ENCODE measurements at regions not wholly inside any gene's neighbourhood (a gene's known extent, or its start where the extent isn't known, plus 50 kb on each side); places are given as distances from the start of the nearest gene placed in this dataset.

DNA sequence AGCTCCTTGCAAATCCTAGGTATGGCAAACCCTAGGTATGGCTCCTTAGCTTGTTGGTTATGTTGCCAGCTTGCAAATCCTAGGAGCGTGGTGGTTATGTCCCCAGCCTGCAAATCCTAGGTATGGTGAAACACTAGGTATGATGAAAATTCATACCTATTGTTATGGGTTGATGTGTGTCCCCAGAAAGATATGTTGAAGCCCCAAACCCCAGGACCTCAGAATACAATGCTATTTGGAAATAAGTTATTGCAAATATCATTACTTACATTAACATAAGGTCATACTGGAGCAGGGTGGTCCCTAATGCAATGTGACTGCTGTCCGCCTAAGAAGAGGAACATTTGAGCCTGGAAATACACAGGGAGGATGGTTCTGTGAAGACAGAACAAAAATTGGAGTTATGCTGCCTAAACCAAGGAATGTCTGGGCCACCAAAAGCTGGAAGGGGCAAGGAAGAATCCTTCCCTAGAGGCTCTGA is 220.8 kb downstream of the MYCN start:
- DNase-seq (ENCODE audit: low read depth, low spot score), result no peak

DNA sequence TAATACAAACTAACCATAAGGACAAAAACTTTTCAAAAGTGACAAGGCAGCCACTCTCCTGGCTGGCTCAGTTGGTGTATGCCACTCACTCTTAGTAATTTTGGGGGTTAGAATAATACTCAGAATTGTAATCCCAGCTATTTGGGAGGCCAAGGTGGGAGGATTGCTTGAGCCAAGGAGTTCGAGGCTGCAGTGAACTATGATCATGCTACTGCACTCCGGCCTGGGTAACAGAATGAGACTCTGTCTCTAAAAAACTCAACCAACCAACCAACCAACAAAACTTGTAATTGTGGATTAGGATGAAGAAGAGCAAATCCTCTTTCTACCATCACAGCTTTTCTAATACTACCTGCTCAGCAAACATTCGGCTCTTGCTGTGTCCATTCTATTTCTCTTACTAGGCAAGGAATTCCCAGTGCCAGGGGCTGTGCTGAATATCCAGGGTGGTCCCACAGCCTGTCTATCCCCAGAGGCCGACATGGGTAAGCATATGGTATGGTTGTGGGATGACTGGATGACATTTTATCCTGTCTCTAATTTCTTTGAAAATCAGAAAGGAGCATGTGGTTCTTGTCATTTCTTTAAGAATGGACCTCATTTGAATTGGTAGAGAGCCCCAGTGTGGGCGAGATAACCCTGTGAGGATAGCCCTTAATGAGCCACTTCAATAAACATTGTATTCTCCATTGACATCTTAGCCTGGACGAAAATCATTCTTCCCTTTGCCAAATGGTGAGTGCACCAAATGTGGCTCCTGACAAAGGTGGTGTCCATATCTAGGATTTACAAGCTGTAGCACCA is 220.1 kb downstream of the MYCN start:
- DNase-seq (ENCODE audit: low read depth, low spot score), result no peak

DNA sequence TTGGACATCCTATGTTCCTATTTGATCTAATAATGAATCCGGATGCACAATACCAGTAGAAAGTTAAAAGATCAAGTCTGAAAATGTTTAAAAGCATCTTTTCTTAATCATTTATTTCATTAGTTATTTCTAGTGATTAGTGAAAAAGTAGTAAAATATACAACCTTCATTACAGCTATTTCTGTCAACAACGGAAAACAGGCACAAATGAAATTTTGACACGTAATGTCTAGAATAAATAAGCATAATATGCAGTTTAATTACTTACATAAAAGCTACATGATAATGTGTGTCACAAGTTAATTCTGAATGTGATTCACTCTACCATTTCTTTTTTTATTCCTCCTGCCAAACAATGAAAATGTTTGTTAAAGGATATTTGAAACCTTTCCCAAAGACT is 216.1 kb downstream of the MYCN start:
- no peak for DNase-seq (ENCODE audit: low read depth, low spot score)

DNA sequence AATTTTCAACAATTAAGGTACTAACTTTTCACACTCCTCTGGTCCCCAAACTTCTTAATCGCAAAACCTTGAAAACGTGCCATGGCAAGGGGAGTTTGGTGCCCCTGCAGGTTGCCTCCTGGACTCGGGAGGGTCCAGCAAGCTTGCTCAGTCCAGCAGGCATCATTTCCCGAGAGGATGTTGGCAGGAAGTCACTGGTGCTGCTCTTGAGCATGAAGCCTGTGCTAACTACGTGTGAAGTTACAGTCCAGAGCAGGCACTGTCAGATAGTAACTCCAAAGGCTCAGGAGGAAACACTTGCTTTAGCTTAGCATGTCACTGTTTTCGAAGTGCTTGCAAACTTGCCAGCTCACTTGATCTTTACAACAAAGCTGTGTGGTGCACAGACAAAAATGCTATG is 215.4 kb downstream of the MYCN start:
- no peak for DNase-seq (ENCODE audit: low read depth, low spot score)

DNA sequence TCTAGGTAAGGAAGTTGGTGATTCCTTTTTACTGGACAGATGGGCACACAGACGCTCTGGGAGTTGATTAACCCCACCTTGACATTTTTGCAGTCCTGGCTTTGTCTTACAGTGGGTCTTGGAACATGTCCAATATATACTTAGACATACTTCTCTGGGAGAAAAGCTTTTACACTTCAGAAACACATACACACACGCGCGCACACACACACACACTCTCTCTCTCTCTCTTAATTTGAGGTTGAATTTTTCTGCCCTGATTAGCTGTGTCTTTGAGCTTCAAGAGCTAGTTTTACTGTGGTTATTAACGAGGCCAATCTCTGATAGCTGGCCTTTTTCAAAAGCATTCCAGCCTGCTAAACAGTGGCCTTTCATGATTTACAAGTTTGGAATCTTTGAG is 215.0 kb downstream of the MYCN start:
- DNase-seq (ENCODE audit: low read depth, low spot score), result peak; percentile 50

DNA sequence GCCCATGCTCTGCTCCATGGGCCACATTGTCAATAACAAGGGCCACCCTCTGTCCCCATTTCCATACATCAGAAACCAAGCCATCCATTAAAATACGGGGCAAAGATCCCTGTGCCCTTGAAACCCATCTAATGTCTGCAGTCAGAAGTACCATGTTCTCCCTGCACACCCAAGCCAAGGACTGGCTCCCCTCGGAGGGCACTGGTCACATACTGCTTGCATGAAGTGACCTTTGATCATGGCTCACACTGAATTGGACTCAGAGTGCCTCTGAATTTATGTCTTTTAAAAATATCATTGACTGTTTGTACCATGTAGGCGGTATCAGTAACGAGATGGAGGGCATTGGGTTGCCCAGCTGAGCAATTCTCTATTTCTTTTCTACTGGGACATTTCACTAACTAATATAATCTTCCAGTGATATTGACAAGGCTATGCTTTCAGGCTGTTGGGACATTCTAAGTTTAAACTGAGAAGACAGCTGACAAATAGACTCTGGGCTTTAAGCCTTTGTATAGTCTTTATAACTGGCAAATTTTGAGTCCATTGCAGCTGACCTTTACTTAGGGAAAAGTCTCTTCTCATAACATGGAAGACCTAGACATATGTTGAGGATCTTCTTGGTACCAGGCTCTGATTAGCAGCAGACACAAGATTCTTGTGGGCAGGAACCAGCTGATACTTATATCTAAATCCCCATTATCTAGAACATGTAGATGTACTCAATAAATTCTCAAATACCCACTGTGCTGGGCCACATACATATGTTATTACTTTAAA is 214.3 kb downstream of the MYCN start:
- DNase-seq (ENCODE audit: low read depth, low spot score), result no peak

DNA sequence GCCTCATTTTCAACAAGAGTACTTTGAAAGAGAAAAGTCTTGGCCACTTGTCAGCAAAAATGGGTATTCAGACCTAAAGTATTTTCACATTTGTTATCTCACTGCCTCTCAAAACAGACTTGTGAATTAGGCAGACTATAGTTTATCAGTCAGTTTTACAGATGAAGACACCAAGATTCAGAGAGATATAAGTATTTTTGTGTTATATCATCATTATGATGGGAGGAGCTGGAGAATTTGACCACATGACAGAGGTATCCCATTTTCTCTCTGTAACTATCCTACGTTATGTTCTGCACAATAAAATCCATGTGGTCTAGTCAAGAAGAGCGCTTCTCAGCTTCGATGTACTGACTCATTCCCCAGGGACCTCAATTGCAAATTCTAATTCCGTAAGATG is 213.7 kb downstream of the MYCN start:
- DNase-seq (ENCODE audit: low read depth, low spot score), result no peak

DNA sequence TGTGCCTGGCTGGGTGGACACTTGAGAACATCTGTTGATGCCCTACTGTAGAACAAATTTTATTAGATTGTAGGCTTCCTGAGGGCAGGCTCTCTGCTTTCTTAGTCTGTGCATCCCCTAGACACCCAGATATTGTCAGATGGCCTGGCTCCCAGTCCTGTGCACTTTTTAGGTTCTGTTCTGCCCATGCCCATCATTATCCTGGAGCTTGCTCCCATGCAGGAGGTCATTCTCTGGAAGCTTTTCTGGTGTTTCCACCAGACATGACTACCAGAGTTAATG is 213.3 kb downstream of the MYCN start:
- no peak for DNase-seq (ENCODE audit: low read depth, low spot score)

DNA sequence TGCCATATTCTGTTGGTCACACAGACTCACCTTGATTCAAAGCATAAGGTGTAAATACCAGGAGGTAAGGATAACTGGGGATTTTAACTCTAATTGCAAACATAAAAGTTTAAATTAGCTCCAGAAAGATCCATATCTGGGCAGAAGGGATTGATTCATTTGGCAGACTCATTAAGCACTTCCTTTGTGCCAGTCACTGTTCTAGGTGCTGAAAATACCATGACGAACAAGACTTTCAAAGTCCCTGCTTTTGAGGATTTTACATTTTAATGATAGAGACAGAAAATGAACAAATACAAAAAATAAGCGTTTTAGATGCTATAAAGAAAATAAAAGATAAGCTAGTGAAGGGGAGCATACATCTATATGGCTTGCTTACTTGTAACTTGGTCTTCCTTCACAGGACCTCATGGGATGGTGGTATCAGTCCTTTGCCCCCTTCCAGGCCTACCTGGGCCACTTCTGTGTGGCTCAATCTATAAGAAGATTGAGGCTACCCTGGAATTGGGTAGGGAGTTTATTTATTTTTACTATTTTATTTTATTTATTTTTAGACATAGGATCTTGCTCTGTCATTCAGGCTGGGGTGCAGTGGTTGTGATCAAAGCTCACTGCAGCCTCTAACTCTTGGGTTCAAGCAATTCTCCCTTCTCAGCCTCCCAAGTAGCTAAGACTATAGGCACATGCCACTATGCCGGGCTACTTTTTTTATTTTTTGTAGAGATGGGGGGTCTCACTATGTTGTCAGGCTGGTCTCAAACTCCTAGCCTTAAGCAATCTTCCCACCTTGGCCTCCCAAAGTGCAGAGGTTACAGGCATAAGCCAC is 212.8 kb downstream of the MYCN start:
- DNase-seq (ENCODE audit: low read depth, low spot score), result no peak

DNA sequence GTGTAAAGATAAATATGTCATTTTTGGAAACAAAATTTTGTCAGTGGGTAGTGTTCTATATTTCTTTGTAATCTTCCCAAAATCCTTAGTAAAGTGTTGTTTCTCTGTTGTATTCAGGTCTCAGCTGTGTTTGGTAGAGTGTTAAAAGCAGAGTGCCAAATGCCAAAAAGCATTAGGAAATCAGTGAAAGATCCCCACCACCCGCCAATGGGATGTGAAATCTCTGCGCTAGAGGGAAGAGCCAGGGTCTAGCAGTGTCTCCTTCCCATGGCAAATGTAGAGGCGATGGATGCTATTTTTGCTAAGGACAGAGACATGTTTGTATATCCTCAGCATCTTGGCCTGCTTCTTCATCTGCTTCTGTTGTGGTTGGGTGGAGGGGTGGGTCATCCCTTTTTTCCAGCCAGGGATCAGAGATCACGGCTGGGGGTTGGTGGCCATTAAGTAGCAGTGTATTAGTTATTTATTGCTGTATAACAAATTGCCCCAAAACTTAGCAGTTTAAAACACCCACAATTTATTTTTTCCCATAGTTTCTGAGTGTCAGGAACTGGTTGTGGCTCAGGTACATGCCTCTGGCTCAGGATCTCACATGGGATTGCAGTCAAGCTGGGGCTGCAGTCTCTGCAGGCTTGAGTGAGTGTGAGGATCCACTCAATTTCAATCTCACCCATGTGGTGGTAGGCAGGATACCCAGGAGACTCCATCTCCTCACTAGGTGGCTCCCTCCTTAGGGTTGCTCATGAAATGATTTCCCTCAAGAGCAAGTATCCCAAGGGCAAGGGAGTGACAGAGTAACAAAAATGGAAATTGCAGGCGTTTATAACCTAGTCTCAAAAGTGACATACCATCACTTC is 211.9 kb downstream of the MYCN start:
- no peak for DNase-seq (ENCODE audit: low read depth, low spot score)

DNA sequence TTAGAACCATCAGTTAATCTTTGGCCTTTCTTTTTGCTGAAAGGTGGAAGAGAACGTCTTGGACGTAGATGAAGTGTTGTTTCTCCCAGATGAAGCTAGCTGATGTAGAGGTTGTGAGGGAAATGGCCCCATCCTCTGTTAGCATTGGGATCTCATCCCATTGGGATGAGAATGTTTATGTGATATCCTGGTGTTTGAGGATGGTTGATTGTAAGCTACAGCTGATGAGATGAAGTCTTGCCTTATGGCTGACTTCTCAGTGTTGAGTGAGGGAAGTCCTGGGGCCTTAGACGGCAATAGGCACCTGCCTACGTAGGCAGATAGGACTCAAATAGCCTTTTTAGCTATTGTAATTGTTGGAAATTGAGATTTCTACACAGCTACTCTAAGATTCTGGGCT is 211.3 kb downstream of the MYCN start:
- no peak for DNase-seq (ENCODE audit: low read depth, low spot score)

DNA sequence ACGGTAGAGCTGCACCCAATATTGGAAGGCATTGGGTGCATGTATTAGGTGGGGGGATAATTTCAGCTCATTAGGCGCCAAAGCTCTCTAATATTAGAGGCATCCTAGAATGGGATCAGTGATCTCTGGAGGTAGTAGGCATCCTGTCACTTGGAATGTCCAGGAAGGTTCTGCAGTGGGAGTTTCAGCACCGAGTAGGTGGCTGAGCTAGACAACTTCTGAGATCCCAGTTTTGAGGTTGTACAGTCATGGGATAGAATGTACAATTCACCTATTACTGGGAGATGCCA is 210.9 kb downstream of the MYCN start:
- no peak for DNase-seq (ENCODE audit: low read depth, low spot score)

DNA sequence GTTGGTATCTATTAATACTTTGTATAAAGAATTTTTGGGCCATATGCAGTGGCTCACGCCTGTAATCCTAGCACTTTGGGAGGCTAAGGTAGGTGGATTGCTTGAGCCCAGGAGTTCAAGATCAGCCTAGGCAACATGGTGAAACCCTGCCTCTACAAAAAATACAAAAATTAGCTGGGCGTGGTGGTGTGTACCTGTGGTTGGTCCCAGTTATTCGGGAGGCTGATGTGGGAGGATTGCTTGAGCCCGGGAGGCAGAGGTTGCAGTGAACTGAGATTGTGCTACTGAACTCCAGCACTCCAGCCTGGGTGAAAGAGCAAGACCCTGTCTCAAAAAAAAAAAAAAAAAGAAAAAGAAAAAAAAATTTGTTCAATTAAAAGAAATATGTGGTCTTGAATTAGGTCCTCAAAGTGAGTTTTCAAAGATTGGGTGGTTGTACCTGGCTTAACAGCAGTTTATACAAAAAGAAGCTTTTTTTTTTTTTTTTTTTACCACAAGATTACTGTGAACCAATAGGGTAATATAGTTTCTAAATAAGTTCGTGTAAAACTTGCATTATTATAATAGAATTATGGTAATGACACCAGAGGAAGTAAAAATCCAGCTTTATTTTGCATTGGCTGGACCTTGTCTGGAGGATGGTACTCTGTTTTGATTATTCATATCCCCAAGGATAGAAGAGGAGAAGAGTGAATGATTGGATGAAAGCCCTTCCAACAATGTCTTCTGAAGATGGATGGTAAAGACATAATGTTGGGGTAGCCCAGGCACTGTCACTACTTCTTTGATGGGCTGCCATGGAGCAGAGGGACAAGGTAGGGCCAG is 210.3 kb downstream of the MYCN start:
- no peak for DNase-seq (ENCODE audit: low read depth, low spot score)

DNA sequence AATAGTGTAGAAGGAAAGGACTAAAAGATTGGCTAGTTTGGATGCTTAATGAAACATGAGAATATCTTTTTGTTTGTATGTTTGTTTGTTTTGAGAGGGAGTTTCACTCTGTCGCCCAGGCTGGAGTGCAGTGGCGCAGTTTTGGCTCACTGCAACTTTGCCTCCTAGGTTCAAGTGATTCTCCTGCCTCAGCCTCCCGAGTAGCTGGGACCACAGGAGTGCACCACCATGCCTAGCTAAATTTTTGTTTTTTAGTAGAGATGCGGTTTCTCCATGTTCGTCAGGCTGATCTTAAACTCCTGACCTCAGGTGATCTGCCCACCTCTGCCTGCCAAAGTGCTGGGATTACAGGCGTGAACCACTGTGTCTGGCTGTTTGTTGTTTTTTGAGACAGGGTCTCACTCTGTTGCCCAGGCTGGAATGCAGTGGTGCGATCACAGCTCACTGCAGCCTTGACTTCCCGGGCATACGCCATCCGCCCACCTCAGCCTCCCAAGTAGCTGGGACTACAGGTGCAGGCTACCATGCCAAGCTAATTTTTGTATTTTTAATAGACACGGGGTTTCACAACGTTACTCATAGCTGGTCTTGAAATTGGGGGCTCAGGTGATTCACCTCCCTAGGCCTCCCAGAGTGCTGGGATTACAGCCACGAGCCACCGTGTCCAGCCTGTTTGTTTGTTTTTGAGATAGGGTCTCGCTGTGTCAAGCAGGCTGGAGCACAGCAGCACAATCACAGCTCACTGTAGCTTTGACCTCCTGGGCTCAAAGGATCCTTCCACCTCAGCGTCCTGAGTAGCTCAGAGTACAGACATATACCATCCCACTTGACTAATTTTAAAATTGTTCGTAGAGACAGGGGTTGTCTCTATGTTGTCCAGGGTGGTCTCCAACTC is 209.2 kb downstream of the MYCN start:
- no peak for DNase-seq (ENCODE audit: low read depth, low spot score)

DNA sequence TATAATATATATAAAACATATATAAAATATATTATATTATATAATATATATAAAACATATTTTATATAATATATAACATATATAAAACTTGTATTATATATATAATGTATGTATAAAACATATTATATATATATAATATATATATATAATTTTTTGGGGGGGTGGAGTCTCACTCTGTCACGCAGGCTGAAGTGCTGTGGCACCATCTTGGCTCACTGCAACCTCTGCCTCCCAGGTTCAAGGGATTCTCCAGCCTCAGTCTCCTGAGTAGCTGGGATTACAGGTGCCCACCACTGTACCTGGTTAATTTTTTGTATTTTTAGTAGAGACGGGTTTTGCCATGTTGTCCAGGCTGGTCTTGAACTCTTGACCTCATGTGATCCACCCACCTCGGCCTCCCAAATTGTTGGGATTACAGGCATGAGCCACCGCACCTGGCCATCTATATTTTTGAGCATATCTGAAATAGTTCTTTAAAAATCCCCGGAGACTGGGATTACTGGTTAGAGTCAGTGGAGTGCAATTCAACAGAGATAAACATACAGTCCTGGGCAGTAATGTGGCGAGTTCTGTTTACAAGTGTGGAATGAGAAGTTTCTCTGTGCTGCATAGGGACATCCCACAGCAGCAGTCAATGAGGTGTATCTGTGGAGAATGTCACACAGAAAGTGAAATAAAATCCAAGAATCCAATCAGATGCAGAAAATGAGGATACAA is 208.4 kb downstream of the MYCN start:
- no peak for DNase-seq (ENCODE audit: low read depth, low spot score)

DNA sequence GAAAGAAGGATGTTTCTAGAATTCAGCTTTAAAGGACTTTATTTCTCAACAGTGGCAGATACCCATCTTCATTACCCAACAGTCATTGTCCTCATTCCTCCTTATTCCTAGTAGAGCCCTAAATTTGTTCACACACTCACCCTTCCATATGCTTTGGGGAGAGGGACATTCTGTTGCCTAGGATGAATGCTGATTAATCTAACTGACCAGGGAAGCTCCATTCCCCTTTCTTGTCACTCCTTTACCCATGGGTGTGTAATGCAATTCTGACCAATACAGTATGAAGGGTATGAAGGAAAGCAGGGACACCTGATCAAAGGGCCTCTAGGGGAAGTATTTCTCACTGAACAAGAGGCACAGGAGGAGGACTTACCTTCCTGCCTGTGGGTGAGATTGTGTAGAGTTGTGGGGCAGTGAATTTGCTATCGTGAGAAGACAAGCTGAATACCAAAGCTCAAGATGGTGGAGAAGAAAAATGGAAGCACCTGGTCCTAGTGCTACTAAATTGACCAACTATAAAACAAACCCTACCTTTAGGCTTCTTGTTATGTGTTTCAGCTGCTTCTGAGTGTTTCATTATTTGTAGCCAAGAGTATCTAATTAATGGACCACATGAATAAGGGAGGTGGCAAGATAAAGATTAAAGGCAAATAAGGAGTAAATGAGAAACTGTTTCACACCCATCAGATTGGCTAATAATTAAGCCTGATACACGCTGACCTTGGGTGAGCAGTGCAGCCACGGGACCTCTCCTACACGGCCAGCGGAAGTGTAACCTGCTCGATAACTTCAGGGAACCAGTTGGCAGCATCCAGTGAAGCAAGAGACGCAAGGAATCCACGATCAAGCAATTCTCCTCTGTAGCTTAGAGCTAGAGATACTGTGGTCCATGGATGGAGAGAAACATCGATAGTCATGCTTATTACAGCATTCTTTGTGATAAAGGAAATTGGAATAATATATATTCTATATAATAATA is 202.3 kb downstream of the MYCN start:
- DNase-seq (ENCODE audit: low read depth, low spot score), result no peak

DNA sequence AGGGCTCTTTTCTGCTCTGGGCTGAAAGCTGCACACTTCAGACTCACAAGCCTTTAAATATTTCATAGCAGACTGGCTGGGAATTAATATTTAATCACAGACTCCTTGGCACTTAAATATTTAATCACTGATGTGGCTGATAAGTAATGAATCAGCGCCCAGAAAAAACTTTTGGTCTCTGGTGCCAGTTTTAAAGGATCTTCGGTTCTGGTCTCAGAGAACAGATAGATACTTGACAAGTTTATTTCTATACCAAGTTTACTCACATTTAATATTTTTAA is 201.2 kb downstream of the MYCN start:
- no peak for DNase-seq (ENCODE audit: low read depth, low spot score)

Measured in astrocyte of the hippocampus (primary cell).